ENCODE measurements at regions not wholly inside any gene's neighbourhood (a gene's known extent, or its start where the extent isn't known, plus 50 kb on each side); places are given as distances from the start of the nearest gene placed in this dataset.

DNA sequence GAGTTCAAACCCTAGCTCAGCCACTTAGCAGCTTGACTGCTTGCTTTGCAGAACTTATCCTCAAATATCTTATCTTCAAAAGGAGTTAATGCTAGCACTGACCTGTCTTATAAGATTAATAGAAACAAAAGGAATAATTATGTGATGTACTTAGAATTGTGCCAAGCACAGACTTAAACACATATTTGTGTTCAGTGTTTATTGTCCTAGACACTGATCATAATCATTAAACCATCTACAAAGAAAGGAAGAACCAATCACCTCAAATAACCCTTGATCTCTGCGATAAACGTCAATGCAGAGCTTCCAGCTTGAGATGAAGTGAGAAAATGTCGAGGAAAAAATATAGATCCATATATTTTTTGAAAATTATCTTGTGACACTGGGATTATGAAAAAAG lies 73.1 kb downstream of the ATXN7L3B start:
- TF ChIP-seq POLR2A (IDR thresholded peaks at IDR 0.05): no peak
- TF ChIP-seq, protein P1, sequence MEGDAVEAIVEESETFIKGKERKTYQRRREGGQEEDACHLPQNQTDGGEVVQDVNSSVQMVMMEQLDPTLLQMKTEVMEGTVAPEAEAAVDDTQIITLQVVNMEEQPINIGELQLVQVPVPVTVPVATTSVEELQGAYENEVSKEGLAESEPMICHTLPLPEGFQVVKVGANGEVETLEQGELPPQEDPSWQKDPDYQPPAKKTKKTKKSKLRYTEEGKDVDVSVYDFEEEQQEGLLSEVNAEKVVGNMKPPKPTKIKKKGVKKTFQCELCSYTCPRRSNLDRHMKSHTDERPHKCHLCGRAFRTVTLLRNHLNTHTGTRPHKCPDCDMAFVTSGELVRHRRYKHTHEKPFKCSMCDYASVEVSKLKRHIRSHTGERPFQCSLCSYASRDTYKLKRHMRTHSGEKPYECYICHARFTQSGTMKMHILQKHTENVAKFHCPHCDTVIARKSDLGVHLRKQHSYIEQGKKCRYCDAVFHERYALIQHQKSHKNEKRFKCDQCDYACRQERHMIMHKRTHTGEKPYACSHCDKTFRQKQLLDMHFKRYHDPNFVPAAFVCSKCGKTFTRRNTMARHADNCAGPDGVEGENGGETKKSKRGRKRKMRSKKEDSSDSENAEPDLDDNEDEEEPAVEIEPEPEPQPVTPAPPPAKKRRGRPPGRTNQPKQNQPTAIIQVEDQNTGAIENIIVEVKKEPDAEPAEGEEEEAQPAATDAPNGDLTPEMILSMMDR (IDR thresholded peaks at IDR 0.05 in 4 of 5, conservative IDR thresholded peaks at IDR 0.05 in 1 of 5): no peak

Data from gastrocnemius medialis (tissue), 4 donors.